K562 (cell line): ENCODE measurements at regions not wholly inside any gene's neighbourhood (a gene's known extent, or its start where the extent isn't known, plus 50 kb on each side); places are given as distances from the start of the nearest gene placed in this dataset.

Experiments
- ATAC-seq: fragments of 200-7000 bp; cut with Tn5 transposase; 3 replicates; pipeline ENCODE4 v1.9.1; 2020; ENCODE audit warnings: moderate library complexity
- BruUV-seq: library from RNA; stranded (reverse); fragments of 400-500 nt; replicated peaks from 2 replicates; lab custom pipeline; 2021; lab: Mats Ljungman, UMichigan
- CTCF ChIA-PET: fragments of 300-600 bp; formaldehyde crosslinking; extraction: SDS; loops from one replicate; lab custom pipeline; 2021; ENCODE audit warnings: low intra/inter-chr PET ratio; lab: Yijun Ruan, JAX
- POLR2A ChIA-PET: fragments of 300-600, 350-650 bp; sonication (Branson Sonifier 250); formaldehyde crosslinking; extraction: SDS; loops from one replicate; lab custom pipeline; 2021; ENCODE audit warnings: antibody characterized with exemption, inconsistent platforms; lab: Yijun Ruan, JAX
- DNase-seq, 4 experiments: peaks; one replicate each; pipeline versions ENCODE4 v3.0.0 to v3.0.0-alpha.2; 2011 to 2018; ENCODE audit warnings: low spot score in 3 of 4, mixed read lengths in 3 of 4; ENCODE audit errors: extremely low read depth in 1 of 4
- FAIRE-seq: peaks from 2 replicates; lab custom pipeline; 2011; peaks lifted over from hg19 to GRCh38; lab: Jason Lieb, UNC
- H2AFZ ChIP-seq: 2 replicates; pipeline ENCODE4 v1.6.0; 2011; ENCODE audit warnings: low read depth, low read length, control low read depth, inconsistent platforms
- H3K27ac ChIP-seq: fragments of 200-600 bp; 3 replicates; pipeline ENCODE4 v1.8.0; 2011; ENCODE audit warnings: low read depth, mild to moderate bottlenecking, control low read depth, inconsistent platforms, low read length, moderate library complexity, mixed read lengths; ENCODE audit errors: extremely low read depth
- H3K27me3 ChIP-seq, 2 experiments: fragments of 300-600 bp in 1 of 2; 2 replicates in 1 of 2; 3 replicates in 1 of 2; pipeline versions ENCODE4 v1.6.0 to v1.8.0; 2011; ENCODE audit warnings: inconsistent platforms in 2 of 2, low read length in 2 of 2, mild to moderate bottlenecking in 1 of 2, mixed read lengths in 1 of 2, moderate library complexity in 1 of 2; ENCODE audit not compliant: control insufficient read depth in 2 of 2, insufficient read depth in 2 of 2
- H3K36me3 ChIP-seq: fragments of 300-600 bp; 3 replicates; pipeline ENCODE4 v1.8.0; 2011; ENCODE audit warnings: mild to moderate bottlenecking, low read length, inconsistent platforms; ENCODE audit not compliant: control insufficient read depth, insufficient read depth
- H3K4me1 ChIP-seq, 2 experiments: fragments of 200-600 bp in 1 of 2; replicated peaks in 1 of 2; 2 replicates in 1 of 2; 3 replicates in 1 of 2; pipeline versions ENCODE4 v1.5.1 to v1.8.0; 2011; ENCODE audit warnings: inconsistent platforms in 2 of 2, low read length in 2 of 2, mild to moderate bottlenecking in 1 of 2, mixed read lengths in 1 of 2, moderate library complexity in 1 of 2; ENCODE audit not compliant: control insufficient read depth in 2 of 2, insufficient read depth in 2 of 2
- H3K4me2 ChIP-seq: 2 replicates; pipeline ENCODE4 v1.6.1; 2011; ENCODE audit warnings: low read length, control low read depth, inconsistent platforms, mixed read lengths; ENCODE audit not compliant: insufficient read depth
- H3K4me3 ChIP-seq: fragments of 200-600 bp; sonication (generic), shearing (Covaris generic); 2 replicates; pipeline ENCODE4 v1.5.1; 2016; ENCODE audit warnings: control low read depth, inconsistent platforms
- H3K79me2 ChIP-seq: fragments of 200-600 bp; 3 replicates; pipeline ENCODE4 v1.8.0; 2011; ENCODE audit warnings: low read length, inconsistent platforms; ENCODE audit not compliant: control insufficient read depth, insufficient read depth
- H3K9ac ChIP-seq, 2 experiments: 2 replicates each; pipeline versions ENCODE4 v1.6.0 to v1.6.1; 2011; ENCODE audit warnings: low read depth in 2 of 2, low read length in 2 of 2, control low read depth in 1 of 2, inconsistent platforms in 1 of 2, mild to moderate bottlenecking in 1 of 2, mixed read lengths in 1 of 2; ENCODE audit not compliant: insufficient read depth in 1 of 2
- H3K9me1 ChIP-seq: one replicate; pipeline ENCODE4 v1.6.0; 2011; ENCODE audit warnings: inconsistent platforms, mild to moderate bottlenecking, low read length, moderate library complexity; ENCODE audit not compliant: control insufficient read depth, insufficient read depth
- H3K9me3 ChIP-seq: replicated peaks from 2 replicates; pipeline ENCODE4 v1.5.1; 2011; ENCODE audit warnings: low read depth, low read length, inconsistent platforms; ENCODE audit not compliant: control insufficient read depth, insufficient read depth
- H4K20me1 ChIP-seq: replicated peaks from 2 replicates; pipeline ENCODE4 v1.6.1; 2011; ENCODE audit warnings: low read length, inconsistent platforms, mixed read lengths; ENCODE audit not compliant: control insufficient read depth, insufficient read depth
- CSDE1 ChIP-seq, 2 experiments: fragments of 450-650 bp; IDR thresholded peaks; 2 replicates each; pipeline ENCODE4 v1.6.1; 2016; ENCODE audit warnings: mild to moderate bottlenecking in 1 of 2
- E2F8 ChIP-seq: fragments of 450-650 bp; IDR thresholded peaks from 2 replicates; pipeline ENCODE4 v1.7.1; 2018; ENCODE audit warnings: mild to moderate bottlenecking, low read depth; ENCODE audit not compliant: partially characterized antibody
- ETV6 ChIP-seq, 3 experiments: fragments of 150-350 bp in 1 of 3; sonication (generic) in 1 of 3; formaldehyde crosslinking in 1 of 3; IDR thresholded peaks; 2 replicates each; pipeline versions ENCODE4 v1.6.1 to v1.8.0; 2014 to 2022; ENCODE audit warnings: borderline replicate concordance in 2 of 3, low read depth in 2 of 3, antibody characterized with exemption in 1 of 3, low read length in 1 of 3, mild to moderate bottlenecking in 1 of 3, missing genetic modification reagents in 1 of 3
- GATAD2A ChIP-seq: fragments of 450-650 bp; IDR thresholded peaks from 2 replicates; pipeline ENCODE4 v1.6.1; 2017
- ILF3 ChIP-seq: fragments of 450-650 bp; IDR thresholded peaks from 2 replicates; pipeline ENCODE4 v1.6.1; 2018; ENCODE audit warnings: antibody characterized with exemption, mild to moderate bottlenecking, moderate library complexity, borderline replicate concordance
- SLC30A9 ChIP-seq: fragments of 250-450 bp; sonication (Bioruptor Pico); IDR thresholded peaks from 2 replicates; pipeline ENCODE4 v1.8.0; 2022; ENCODE audit warnings: mild to moderate bottlenecking, moderate library complexity
- ZNF124 ChIP-seq: sonication (generic); formaldehyde crosslinking; IDR thresholded peaks from 2 replicates; pipeline ENCODE4 v1.8.1; 2022; ENCODE audit warnings: missing genetic modification reagents
- WGBS: fragments of 100-300 bp; shearing (Covaris generic); methylation state at CpG from one replicate; pipeline ENCODE4 v1.1.6; 2016; ENCODE audit warnings: low coverage, mixed read lengths; ENCODE audit not compliant: insufficient coverage; ENCODE audit errors: missing lambda C conversion rate; 5-methylcytosine and 5-hydroxymethylcytosine counted together
- in situ Hi-C: fragments of 300-500 bp; cut with MboI; formaldehyde crosslinking; loops from 4 replicates; pipeline ENCODE4 v1.15.0; 2018; ENCODE audit warnings: inconsistent platforms, mixed read lengths
- intact Hi-C: fragments of 100-400 bp; cut with micrococcal nuclease; formaldehyde crosslinking; loops from 2 replicates; pipeline ENCODE4 v1.14.2; 2022

- Histone ChIP-seq H3K9me3 (no peaks in the 10 kb centered on the region), H2AFZ (no peak overlapping the region), H3K27me3 (no peaks in the 10 kb centered on the region), H3K9me1 (no peaks in the 10 kb centered on the region), H3K9ac (no peak overlapping the region), H3K36me3 (no peaks in the 10 kb centered on the region), H3K4me1 (no peaks in the 10 kb centered on the region), H3K79me2 (no peaks in the 10 kb centered on the region), H3K4me3 (no peak overlapping the region), H4K20me1 (no peaks in the 10 kb centered on the region), H3K4me2 (no peak overlapping the region), H3K27ac (no peak overlapping the region)
- ChIA-PET CTCF (no interaction called here), POLR2A (interaction anchor here (0.7 kb wide), 1 partner anchor 222 kb away, joined by 3 read pairs; no protein-coding TSS in a partner anchor)
- ATAC-seq = no peak
- in situ Hi-C loops (no loop called here), intact Hi-C loops (no loop called here)
- 9% methylated on average over 1 of the region's 2 CpGs for WGBS
- DNase-seq = no peak
- FAIRE-seq = no peak
- no TSS peak for BruUV-seq
- TF ChIP-seq E2F8 (no peak), ETV6 (IDR thresholded peaks at IDR 0.05; ENCODE audit: borderline replicate concordance in 1 of 2, low read depth in 2 of 2, low read length in 1 of 2) (no peak), ETV6 (CRISPR knock-in tag; IDR thresholded peaks at IDR 0.05; ENCODE audit: borderline replicate concordance) (no peak), GATAD2A (no peak), ILF3 (no peak), ZNF124 (no peak), CSDE1 (IDR thresholded peaks at IDR 0.05) (no peak), SLC30A9 (CRISPR knock-in tag) (no peak)
- TF ChIP-seq, all 486 proteins: peak for 0
Observed at GRCh38 chr5:53161876-53162275, 52.3 kb upstream of the MOCS2 start.
